Esophagus squamous epithelium (tissue), 4 donors: ENCODE measurements at regions not wholly inside any gene's neighbourhood (a gene's known extent, or its start where the extent isn't known, plus 50 kb on each side); places are given as distances from the start of the nearest gene placed in this dataset.

ENCODE experiments used
- CTCF ChIP-seq, 6 experiments: fragments of 450-650 bp in 4 of 6; fragments of 200-600 bp in 2 of 6; sonication (generic) in 2 of 6; IDR thresholded peaks; one replicate each; pipeline ENCODE4 v1.5.1; 2016 to 2019; ENCODE audit warnings: antibody characterized with exemption in 6 of 6, mild to moderate bottlenecking in 4 of 6, moderate library complexity in 4 of 6
- POLR2A ChIP-seq, 4 donors: fragments of 450-650 bp; IDR thresholded peaks; one replicate each; pipeline ENCODE4 v1.6.1; 2017; ENCODE audit warnings: antibody characterized with exemption in 4 of 4, mild to moderate bottlenecking in 4 of 4, moderate library complexity in 3 of 4

GRCh38 chr13:86810361-86810760 is 860.8 kb upstream of the SLITRK5 start:
- TF ChIP-seq CTCF (IDR thresholded peaks at IDR 0.05) (no peak), POLR2A (IDR thresholded peaks at IDR 0.05) (no peak)
